ENCODE measurements at regions not wholly inside any gene's neighbourhood (a gene's known extent, or its start where the extent isn't known, plus 50 kb on each side); places are given as distances from the start of the nearest gene placed in this dataset.
"Not testable (repeated sequence)": the region's sequence is repeated elsewhere in the genome, so short reads cannot be mapped to it uniquely, and the experiment has no call there.

DNA sequence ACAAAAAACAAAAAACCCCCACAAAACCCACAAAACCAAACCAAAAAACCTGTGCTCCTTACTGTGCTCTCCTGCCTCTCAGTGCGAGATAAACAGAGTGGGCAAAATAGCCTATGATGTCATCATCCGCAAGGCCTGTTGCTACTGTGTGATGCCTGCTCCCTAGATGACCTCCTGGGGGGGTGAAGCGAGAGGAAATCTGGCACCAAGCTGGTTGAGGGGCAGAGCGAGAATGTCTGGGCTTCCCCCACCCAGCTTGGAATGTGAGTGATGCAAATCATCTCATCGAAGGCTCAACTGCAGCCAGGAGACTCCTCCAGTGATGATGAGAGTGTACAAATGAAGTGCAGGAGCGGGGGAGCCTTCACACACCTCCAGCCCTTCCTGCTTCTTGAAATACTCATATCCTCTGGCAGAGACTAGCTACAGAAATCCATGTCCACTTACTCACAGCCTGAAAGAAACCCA is 57.7 kb upstream of the MAP4K3 start:
- in situ Hi-C loops (cut with HindIII; ENCODE audit: low sequenced_read_pairs): no loop called here
- DNase-seq (ENCODE audit: low read depth, low spot score): peak; percentile 93
- TF ChIP-seq CTCF (IDR thresholded peaks at IDR 0.05; ENCODE audit: low read depth, low read length): no peak
- H3K4me3 ChIP-seq (ENCODE audit: low read depth, low read length): no peak overlapping the region

- in situ Hi-C loops (cut with HindIII; ENCODE audit: low sequenced_read_pairs): no loop called here
- TF ChIP-seq CTCF (IDR thresholded peaks at IDR 0.05; ENCODE audit: low read depth, low read length): no peak
- H3K4me3 ChIP-seq (ENCODE audit: low read depth, low read length): no peak overlapping the region
- no peak for DNase-seq (ENCODE audit: low read depth, low spot score)
Measured at GRCh38 chr2:39497082-39497801, 60.2 kb upstream of the MAP4K3 start.

- DNase-seq (ENCODE audit: low read depth, low spot score); in situ Hi-C loops (cut with HindIII; ENCODE audit: low sequenced_read_pairs); H3K4me3 ChIP-seq (ENCODE audit: low read depth, low read length): not testable (repeated sequence)
Measured at GRCh38 chr2:39498176-39498575, 61.1 kb upstream of the MAP4K3 start.

GRCh38 chr2:39498786-39499185 is 61.7 kb upstream of the MAP4K3 start:
- no peak for DNase-seq (ENCODE audit: low read depth, low spot score)
- in situ Hi-C loops (cut with HindIII; ENCODE audit: low sequenced_read_pairs): no loop called here
- H3K4me3 ChIP-seq (ENCODE audit: low read depth, low read length): no peak overlapping the region
- no peak for TF ChIP-seq CTCF (IDR thresholded peaks at IDR 0.05; ENCODE audit: low read depth, low read length)

DNA sequence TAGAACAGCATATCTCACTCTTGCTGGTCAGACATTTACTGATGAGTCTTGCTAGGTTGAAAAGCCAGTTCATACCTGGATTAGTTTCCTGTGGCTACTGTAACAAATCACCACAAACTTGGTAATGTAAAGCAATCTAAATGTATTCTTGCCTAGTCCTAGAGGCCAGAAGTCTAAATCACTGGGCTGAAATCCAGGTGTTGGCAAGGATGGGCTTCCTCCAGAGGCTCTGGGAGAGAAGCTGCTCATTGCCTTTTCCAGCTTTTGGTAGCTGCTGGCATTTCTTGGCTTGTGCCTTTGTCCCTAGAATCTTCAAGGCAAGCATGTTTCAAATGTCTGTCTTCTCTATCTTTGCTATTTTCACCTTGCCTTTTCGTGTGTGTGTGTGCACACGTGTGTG is 62.3 kb upstream of the MAP4K3 start:
- in situ Hi-C loops (cut with HindIII; ENCODE audit: low sequenced_read_pairs): no loop called here
- no peak for TF ChIP-seq CTCF (IDR thresholded peaks at IDR 0.05; ENCODE audit: low read depth, low read length)
- no peak overlapping the region for H3K4me3 ChIP-seq (ENCODE audit: low read depth, low read length)
- DNase-seq (ENCODE audit: low read depth, low spot score): no peak

- no peak for TF ChIP-seq CTCF (IDR thresholded peaks at IDR 0.05; ENCODE audit: low read depth, low read length)
- in situ Hi-C loops (cut with HindIII; ENCODE audit: low sequenced_read_pairs): no loop called here
Measured at GRCh38 chr2:39501412-39501811, 64.3 kb upstream of the MAP4K3 start.

DNA sequence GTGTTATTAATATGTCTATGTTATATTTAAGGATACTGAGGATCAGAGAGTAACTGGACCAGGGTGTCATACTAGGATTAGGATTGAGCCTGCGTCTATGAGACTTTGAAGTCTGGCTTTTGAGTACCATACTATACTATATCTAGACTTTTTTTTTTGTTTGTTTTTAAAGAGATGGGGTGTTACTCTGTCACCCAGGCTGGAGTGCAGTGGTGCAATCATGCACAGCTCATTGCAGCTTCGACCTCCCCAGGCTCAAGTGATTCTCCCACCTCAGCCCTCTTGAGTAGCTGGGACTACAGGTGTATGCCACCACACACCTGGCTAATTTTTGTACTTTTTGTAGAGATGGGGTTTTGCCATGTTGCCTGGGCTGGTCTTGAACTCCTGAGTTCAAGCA is 66.2 kb upstream of the MAP4K3 start:
- no peak overlapping the region for H3K4me3 ChIP-seq (ENCODE audit: low read depth, low read length)
- no peak for DNase-seq (ENCODE audit: low read depth, low spot score)
- in situ Hi-C loops (cut with HindIII; ENCODE audit: low sequenced_read_pairs): no loop called here
- TF ChIP-seq CTCF (IDR thresholded peaks at IDR 0.05; ENCODE audit: low read depth, low read length): no peak

More at GRCh38 chr2:39501412-39501811, 64.3 kb upstream of the MAP4K3 start:
- no peak overlapping the region for H3K4me3 ChIP-seq (ENCODE audit: low read depth, low read length)
- DNase-seq (ENCODE audit: low read depth, low spot score): no peak
